GM10248 (cell line): ENCODE measurements at regions not wholly inside any gene's neighbourhood (a gene's known extent, or its start where the extent isn't known, plus 50 kb on each side); places are given as distances from the start of the nearest gene placed in this dataset.

Experiments used
- CTCF ChIA-PET: fragments of 300-600 bp; sonication (Branson Sonifier 250); formaldehyde crosslinking; extraction: SDS; loops from one replicate; lab custom pipeline; 2021; ENCODE audit warnings: antibody characterized with exemption; lab: Yijun Ruan, JAX
- POLR2A ChIA-PET: fragments of 350-650 bp; sonication (Branson Sonifier 250); formaldehyde crosslinking; extraction: SDS; loops from one replicate; lab custom pipeline; 2020; ENCODE audit warnings: antibody characterized with exemption; lab: Yijun Ruan, JAX
- DNase-seq: peaks from one replicate; pipeline ENCODE4 v3.0.0; 2012; ENCODE audit errors: extremely low spot score
- CTCF ChIP-seq: IDR thresholded peaks from 2 replicates; pipeline ENCODE4 v1.5.1; 2012; ENCODE audit warnings: mild to moderate bottlenecking, low read depth; ENCODE audit errors: extremely low read depth, missing control alignments, control extremely low read depth

DNA sequence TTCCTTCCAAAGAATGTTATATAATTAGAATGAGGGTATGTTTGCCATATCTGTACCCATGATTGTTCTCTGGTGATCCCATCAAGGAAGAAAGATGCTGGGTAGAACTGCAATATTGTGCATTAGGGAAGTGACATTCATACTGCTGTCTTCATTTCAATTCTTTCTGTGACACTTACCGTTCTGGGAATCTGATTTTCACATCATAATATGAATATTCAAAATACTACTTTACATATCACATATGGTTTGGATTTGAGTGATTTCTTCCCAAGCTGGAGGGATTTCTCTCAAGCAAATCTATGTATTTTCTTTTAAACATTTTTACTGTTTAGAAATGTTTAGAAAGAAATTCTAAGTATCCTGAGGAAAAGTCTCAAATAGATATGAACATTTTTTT is 168.4 kb upstream of the DDX18 start:
- DNase-seq, result no peak
- TF ChIP-seq CTCF, result no peak
- POLR2A ChIA-PET, result no interaction called here
- CTCF ChIA-PET, result no interaction called here

DNA sequence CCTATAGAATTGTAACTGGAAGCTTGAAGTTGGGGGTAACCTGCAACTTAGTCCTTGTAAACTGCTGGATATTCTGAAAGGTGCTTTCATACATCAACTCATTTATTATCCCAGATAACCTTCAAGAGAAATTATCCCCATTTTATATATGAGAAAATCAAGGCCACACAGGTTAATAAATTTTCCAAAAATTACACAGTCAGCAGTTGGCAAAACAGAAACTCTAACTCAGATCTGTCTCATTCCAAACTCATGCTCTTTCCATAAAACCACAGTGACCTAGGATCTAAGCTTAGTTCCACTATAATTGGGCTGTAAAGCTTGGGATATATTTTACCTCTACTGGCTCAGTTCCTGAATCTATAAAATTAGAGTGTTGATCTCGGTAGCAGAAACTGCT is 167.6 kb upstream of the DDX18 start:
- CTCF ChIA-PET, result interaction anchor here (1.3 kb wide), 1 partner anchor 177 kb away, joined by 3 read pairs; no protein-coding TSS in a partner anchor
- DNase-seq, result no peak
- TF ChIP-seq CTCF, result no peak
- POLR2A ChIA-PET, result no interaction called here

DNA sequence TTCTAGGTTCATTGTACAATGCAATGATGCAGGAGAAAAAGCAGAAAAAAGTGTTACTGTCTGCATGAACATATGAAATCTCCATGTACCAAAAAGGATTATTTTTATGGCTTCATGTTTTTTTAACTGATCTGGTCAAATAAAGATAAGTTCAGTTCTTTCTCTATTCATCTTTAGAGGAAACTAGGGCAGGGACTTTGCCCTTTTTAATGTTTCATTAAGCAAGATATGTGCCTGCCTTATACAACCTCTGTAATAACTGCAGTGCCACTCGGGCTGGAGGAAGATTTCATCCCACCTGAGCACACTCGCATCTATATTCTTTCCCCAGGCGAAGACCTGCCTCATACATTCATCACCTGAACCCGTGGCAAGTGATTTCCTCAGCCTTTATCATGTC is 157.9 kb upstream of the DDX18 start:
- POLR2A ChIA-PET, result no interaction called here
- TF ChIP-seq CTCF, result no peak
- DNase-seq, result no peak
- CTCF ChIA-PET, result no interaction called here

DNA sequence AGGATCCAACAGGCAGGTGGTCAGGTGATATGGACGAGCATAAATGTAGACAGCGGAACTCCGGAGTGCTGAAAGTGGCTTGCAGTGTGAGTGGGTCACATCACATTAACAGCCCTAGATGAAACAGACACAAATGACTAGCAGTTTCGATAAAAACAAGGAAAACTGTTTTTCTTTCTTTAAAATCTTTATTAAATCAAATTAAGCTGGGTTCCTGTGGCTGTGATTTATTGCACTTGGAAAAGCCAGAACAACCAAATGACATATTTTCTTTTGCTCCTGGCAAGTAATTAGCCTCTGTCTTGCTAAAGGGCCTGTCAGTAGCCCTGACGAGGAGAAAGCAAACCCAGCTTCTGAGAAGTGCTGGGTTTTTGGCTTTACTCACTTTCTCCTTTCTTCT is 152.9 kb upstream of the DDX18 start:
- ChIA-PET POLR2A (no interaction called here), CTCF (no interaction called here)
- no peak for DNase-seq
- TF ChIP-seq CTCF, result no peak

- no peak for DNase-seq
- no peak for TF ChIP-seq CTCF
- CTCF ChIA-PET, result no interaction called here
- POLR2A ChIA-PET, result no interaction called here
These were observed 140.3 kb upstream of the DDX18 start for GRCh38 chr2:117674172-117674571.

DNA sequence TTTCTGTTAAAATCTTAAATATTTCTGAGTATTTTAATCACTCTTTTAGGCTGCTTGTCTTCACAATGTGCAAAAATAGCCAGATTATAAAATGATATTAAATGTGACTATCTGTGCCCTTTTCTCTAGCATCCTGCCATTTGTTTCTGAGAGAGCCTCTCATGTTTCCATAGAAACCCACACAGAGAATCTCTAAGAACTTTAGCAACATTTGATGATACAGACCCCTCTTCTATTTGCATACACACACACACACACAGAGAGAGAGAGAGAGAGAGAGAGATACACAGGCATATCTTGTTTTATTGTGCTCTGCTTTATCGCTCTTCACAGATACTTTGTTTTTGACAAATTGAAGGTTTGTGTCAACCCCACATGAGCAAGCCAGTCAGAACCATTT is 134.5 kb upstream of the DDX18 start:
- CTCF ChIA-PET, result interaction anchor here (1.4 kb wide), 1 partner anchor 17 kb away, joined by 4 read pairs; no protein-coding TSS in a partner anchor
- POLR2A ChIA-PET, result no interaction called here
- TF ChIP-seq CTCF, result no peak

DNA sequence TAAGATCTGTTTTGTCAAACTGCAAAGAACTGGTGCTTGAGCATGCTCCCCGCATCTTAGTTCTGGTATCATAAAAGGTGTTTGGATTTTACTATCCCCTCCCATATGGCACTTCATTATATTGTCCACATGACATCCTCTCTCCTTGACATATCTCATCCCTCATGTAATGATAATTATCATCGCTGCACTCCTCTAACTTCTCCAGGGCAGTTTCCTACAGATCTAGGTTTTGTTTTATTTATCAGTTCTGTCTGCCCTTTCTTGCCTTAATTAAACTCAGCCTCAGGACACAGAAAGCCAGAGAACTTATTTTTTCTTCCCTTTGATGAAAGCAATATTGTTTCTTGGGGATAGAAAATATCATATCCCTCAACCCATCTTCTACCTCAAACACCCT is 129.6 kb upstream of the DDX18 start:
- POLR2A ChIA-PET, result no interaction called here
- no peak for TF ChIP-seq CTCF
- no peak for DNase-seq
- CTCF ChIA-PET, result no interaction called here

More for the DNA sequence above, 134.5 kb upstream of the DDX18 start:
- no peak for DNase-seq
